HuH-7 (cell line): ENCODE measurements at regions not wholly inside any gene's neighbourhood (a gene's known extent, or its start where the extent isn't known, plus 50 kb on each side); places are given as distances from the start of the nearest gene placed in this dataset.

Source experiments
- DNase-seq: peaks from one replicate; pipeline ENCODE4 v3.0.0; 2011; ENCODE audit warnings: low spot score

DNA sequence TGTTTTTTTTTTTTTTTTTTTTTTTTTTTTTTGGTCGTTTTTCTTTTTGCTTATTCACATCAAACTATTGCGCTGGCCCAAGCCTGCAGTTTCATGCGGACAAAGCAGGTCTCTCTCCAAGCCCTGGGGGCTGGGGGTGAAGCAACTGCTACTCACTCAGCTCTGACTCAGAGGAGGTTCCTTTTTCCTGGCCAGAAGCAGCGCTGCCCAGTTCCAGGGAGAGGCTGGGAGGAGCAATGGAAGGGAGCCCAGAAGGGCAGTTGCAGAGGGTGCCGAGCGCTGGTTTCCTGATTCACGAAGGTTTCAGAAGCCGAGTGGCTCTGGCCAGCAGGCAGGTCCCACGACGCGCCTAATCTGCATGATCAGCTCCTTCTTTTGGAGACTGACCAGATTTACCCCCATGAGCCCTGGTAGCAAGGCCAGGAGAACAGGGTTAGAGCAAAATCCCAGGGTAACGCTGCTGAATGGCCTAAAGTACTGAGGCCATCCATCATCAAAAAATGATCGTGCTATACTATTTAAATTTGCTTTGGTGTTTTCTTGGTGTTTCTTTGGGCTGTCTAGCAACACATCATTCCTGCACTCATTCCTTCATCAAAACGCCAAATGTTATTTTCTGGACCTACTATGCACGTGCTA lies 144.7 kb upstream of the SOX9 start:
- DNase-seq = no peak

GRCh38 chr17:71978435-71978834 lies 142.4 kb upstream of the SOX9 start:
- DNase-seq = no peak

GRCh38 chr17:71980171-71980570 lies 140.6 kb upstream of the SOX9 start:
- no peak for DNase-seq

DNA sequence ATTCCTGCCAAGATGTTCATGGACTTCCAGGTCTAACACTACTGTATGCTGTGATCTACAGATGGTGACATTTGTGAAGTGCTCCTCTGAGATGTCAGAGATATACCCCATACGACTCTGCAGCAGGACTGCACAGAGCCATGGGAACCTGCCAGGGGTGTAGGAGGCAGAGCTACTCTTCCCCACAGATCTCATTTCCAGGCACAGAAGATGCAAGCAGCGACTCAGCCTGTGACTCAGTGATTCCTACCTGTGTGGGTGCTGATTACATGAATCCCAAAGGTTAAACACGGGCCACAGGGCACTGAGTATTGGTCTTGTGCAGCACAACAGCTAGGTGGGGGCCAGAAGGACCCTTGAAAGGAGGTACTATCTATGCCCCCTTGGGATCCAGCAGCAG lies 137.0 kb upstream of the SOX9 start:
- DNase-seq = no peak

DNA sequence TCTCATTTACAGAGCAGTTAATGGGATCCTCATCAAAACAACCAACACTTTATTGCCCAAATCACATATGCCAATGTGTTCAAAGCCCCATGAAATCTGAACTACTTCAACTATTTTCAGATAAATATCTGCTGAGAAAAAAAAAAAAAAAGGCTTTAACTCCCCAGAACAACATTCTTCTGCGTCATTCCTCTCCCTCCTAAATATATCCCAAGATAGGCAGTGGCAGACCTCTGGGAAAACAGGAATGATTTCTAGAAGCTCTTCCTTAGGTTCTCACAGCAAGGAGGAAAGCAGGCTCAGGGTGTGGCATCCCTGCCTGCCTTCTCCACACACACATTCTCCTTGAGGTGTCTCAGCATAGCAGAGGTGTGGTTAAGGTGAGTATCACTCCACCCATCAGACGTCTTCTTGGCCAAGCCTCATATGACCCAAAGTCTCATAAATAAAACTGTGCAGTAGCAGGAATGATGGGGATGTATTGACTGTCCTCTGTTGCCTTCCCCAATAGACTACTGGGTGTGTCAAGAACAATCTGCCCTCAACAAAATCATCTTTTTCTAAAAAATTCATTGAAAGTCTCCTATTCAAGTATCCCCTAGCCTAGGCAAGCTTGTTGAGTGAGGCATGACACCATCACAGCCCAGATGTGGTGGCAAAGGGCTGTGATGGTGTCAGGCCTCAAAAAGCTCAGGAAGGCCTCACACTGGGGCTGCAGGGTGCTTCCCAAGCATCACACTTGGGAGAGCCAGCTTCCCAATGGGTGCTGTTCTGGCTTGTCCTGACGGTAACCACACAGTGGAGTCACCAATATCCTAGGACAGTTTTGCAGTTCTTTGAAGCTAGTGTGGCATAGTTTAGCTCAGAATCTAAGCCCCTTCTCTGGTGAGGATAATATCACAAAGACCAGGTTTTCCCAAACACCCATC lies 135.4 kb upstream of the SOX9 start:
- no peak for DNase-seq

- DNase-seq = no peak
These were observed 133.9 kb upstream of the SOX9 start for GRCh38 chr17:71986886-71987285.

DNA sequence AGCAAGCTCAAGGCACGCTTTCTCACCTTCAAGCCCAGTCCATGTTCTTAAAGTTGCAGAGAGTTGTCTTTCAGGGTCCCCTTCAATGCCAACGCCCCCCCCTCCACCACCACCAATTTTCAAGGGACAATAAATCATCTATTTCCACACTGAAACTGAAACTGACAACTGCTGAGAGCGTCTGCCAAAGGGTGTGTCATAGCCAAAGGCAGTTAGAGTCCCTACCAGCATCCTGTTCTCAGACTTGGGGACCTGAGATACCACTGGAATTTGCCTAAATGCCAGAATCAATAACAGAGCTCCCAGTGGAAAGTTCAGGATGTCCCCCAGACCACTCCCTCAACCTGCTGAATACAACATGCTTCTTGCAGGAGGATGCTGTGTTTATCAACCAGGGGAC lies 133.2 kb upstream of the SOX9 start:
- no peak for DNase-seq

DNA sequence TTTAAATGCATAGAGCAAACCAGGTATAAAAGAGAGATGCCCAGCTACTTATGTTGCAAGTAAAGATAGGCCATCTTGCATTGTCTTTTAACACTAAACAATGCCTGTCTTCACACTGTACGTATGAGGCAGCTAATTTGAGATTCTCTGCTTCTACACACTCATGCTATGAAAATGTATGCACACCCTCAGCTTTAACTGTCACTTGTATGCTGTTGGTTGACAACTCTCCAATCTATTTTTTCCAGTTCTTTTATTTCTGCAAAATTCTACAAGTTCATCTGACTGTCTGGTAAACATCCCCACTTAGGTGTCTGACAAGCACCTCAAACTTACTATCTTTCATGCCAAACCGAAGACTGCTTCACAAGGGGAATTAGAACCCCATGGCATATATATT lies 131.7 kb upstream of the SOX9 start:
- DNase-seq = no peak

DNA sequence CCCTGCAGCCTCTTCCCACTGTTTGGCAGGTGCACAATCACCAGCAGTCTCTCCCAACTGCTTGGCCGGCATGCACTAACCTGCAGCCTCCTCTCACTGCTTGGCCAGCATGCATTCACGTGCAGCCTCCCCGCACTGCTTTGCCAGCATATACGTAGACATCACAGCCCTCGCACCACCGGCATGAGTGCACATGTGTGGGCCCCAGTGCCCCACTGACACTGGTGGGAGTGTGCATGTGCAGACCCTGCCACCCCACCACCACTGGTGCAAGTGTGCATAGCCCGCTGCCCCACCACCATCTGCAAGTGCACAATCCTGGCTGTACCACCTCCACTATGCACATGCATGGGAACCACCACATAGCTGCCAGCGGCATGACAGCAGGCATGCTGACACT lies 127.5 kb upstream of the SOX9 start:
- DNase-seq = no peak

GRCh38 chr17:71995590-71995989 lies 125.2 kb upstream of the SOX9 start:
- DNase-seq = no peak

DNA sequence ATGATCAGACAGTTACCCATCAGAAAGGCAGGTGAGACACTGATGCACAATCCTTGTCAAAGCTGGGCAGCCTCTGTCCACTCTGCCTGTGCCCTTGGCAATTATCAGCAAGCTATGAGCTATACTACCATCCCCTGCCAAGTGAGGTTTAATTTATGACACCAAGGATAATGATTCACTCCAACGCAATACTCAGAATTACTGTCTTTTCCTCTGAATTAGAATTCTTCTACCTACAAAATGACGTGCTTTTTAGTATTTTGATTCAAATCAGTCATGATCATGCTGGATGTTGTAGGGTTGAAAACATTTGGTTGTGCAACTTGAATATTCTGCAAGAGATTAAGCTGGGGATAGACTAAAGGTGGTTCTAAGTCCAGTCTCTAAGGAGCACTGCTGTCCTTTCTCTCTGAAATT lies 116.8 kb upstream of the SOX9 start:
- no peak for DNase-seq

GRCh38 chr17:72004611-72005331 lies 116.0 kb upstream of the SOX9 start:
- DNase-seq = no peak

DNA sequence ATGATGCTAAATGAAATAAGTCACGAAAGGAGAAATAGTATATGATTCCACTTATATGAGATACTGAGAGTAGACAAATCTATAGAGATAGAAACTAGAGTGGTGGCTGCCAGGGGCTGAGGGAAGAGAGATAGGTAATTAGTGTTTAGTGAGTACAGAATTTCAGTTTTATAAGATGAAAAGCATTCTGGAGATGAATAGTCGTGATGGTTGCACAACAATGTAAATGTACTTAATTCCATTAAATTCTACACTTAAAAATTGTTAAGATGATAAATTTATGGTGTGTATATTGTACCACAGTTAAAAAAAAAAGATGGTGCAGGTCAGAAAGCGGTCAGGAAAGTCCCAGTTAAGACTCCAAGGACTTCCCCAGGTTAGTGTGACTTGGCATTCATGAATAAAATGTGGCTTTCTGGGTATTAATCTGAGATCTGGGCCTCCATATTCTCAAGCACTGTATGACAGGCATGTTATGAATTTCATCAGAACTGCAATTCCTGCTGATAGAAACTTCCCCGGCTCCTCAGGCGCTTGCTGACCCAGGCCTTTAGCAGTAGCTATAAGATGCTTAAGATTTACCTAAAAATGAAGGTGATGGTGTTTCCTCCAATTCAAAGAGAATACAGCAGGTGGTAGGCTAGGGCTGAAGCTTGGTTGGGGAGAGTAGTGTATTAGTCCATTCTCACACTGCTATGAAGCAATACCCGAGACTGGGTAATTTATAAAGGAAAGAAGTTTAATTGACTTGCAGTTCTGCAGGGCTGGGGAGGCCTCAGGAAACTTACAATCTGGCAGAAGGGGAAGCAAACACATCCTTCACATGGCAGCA lies 115.3 kb upstream of the SOX9 start:
- DNase-seq = no peak

DNA sequence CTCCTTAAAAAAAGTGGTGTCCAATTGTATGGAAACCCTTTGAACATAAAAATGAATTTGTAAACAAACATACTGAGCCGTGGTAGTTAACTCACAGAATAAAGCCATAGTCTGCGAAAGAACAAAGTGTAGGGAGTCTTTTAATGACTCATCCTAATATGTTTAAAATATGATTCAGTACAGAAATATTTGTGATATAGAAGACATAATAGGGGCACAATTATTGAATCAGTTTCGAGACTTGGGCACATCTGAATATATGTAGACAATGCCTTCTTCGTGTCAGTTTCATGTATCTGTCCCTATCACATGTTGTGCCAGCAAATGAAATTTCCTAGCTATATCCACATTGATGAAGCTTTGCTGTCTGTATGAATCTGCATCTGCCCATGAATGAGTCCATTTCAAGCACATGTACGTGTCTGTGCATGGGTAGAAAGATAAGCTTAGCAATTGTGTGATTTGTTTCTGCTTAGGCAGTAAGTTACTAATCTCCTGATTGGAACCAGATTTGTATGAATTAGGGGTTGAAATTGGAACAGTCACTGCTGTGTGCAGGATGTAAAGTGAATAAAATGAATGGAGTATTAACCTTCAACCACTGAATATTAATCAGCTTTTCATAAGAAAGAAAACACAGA lies 112.5 kb upstream of the SOX9 start:
- DNase-seq = no peak

DNA sequence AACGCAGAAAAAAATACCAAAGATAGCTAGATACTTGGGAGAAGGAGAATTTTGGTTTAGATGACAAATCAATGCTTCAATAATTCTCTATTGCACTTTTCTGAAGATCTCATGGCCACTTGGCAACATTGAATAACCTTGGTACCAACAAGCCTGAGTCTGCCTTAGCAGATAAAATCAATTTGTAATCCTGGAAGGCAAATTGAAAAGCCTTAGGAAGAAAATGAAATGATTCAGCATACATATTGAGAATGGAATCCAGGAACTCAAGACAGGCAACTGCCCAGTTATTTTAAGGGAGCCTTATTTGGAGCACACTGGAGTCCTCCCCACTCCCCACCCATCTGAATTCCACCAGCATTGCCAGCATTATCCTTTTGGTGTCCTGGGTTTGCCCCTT lies 109.3 kb upstream of the SOX9 start:
- no peak for DNase-seq

DNA sequence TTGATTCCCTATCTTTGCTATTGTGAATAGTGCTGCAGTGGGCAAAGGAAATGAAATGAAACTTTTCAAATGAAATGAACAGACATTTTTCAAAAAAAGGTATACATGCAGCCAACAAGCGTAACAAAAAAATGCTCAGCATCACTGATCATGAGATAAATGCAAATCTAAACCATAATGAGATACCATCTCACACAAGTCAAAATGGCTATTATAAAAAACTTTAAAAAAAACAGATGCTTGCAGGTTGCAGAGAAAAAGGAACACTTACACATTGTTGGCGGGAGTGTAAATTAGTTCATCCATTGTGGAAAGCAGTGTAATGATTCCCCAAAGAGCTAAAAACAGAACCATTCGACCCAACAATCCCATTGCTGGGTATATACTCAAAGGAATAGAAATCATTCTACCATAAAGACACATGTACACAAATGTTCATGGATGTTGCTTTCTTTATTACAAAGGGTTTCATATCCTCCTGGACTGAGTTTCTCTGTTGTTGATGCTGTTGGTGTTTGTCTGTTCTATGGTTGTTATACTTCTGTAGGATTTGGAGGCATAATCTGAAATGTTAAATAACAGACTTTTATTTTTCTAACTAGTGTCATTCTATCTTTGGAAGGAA lies 99.3 kb upstream of the SOX9 start:
- DNase-seq = no peak

- DNase-seq = no peak
These were observed 98.2 kb upstream of the SOX9 start for GRCh38 chr17:72022328-72023275.

DNA sequence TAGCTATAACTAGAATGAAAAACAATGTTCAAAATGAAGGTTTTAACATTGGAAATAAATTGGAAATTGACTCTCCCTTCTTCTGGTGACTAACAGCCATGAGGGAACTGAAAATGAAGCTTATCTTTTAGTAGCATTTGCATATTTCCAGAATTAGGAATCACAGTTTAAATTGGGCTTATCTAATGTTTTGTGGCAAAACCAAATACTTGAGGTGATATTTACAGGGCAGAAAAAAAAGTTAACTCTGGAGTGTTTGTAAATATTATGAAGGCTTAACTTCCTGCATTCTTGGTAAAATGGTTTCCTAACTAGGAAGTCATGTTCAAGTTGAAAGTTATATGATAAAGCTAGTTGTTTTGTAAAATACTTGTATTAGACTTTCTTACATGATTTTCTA lies 96.4 kb upstream of the SOX9 start:
- DNase-seq = no peak

DNA sequence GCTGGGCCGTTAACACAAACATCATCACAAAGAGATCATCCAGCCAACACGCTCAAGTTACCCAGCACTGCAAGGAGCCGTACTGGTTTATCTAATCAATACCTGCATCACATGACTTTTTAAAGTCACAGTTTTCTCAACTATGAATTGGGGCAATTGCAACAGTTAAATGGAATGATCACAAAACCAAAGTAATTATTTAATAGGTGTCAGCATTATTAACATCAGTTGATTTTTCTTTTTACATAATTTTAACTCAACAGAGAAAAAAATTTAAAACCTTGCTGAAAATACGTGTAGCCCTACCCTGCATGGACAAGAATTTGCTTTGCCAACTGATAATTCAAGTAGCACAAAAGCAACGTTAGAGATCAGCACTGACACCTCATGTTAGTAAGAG lies 95.7 kb upstream of the SOX9 start:
- DNase-seq = no peak
